GM12878 (cell line): ENCODE measurements at regions not wholly inside any gene's neighbourhood (a gene's known extent, or its start where the extent isn't known, plus 50 kb on each side); places are given as distances from the start of the nearest gene placed in this dataset.

Source experiments
- ATAC-seq: fragments of 200-7000 bp; cut with Tn5 transposase; 3 replicates; pipeline ENCODE4 v1.9.1; 2020; ENCODE audit warnings: mild to moderate bottlenecking, moderate library complexity
- BruUV-seq: library from RNA; stranded (reverse); fragments of 400-500 nt; replicated peaks from 2 replicates; lab custom pipeline; 2021; lab: Mats Ljungman, UMichigan
- CTCF ChIA-PET: fragments of 300-600 bp; sonication (Branson Sonifier 250); formaldehyde crosslinking; extraction: SDS; loops from one replicate; lab custom pipeline; 2021; ENCODE audit warnings: inconsistent platforms; lab: Yijun Ruan, JAX
- POLR2A ChIA-PET: fragments of 350-600 bp; formaldehyde crosslinking; extraction: SDS; loops from one replicate; lab custom pipeline; 2021; ENCODE audit warnings: inconsistent platforms; lab: Charles Lee
- RAD21 ChIA-PET: fragments of 300-600 bp; sonication (Branson Sonifier 250); formaldehyde crosslinking; loops from one replicate; lab custom pipeline; 2023; ENCODE audit warnings: antibody characterized with exemption; ENCODE audit not compliant: unreplicated experiment; lab: Charles Lee
- SMC1A ChIA-PET: fragments of 300-600 bp; sonication (Branson Sonifier 250); formaldehyde crosslinking; loops from one replicate; lab custom pipeline; 2023; ENCODE audit not compliant: unreplicated experiment, uncharacterized antibody; lab: Charles Lee
- DNase-seq: peaks from one replicate; pipeline ENCODE4 v3.0.0-alpha.2; 2011; ENCODE audit warnings: low read depth, low spot score
- FAIRE-seq: peaks from 3 replicates; lab custom pipeline; 2011; peaks lifted over from hg19 to GRCh38; lab: Jason Lieb, UNC
- H2AFZ ChIP-seq: 2 replicates; pipeline ENCODE4 v1.6.0; 2011; ENCODE audit warnings: low read depth, low read length, control low read depth; ENCODE audit not compliant: control insufficient read depth
- H3K27ac ChIP-seq: 2 replicates; pipeline ENCODE4 v1.5.1; 2011; ENCODE audit warnings: control low read depth; ENCODE audit not compliant: control insufficient read depth, insufficient read depth
- H3K27me3 ChIP-seq, 2 experiments: replicated peaks in 1 of 2; 2 replicates each; pipeline versions ENCODE4 v1.6.0 to v1.6.1; 2011; ENCODE audit warnings: low read length in 1 of 2; ENCODE audit not compliant: control insufficient read depth in 2 of 2, insufficient read depth in 2 of 2
- H3K36me3 ChIP-seq, 2 experiments: 2 replicates each; pipeline ENCODE4 v1.5.1; 2011; ENCODE audit warnings: low read length in 1 of 2; ENCODE audit not compliant: control insufficient read depth in 2 of 2, insufficient read depth in 2 of 2
- H3K4me1 ChIP-seq: 2 replicates; pipeline ENCODE4 v1.6.1; 2011; ENCODE audit warnings: mild to moderate bottlenecking, low read length, moderate library complexity, mixed read lengths; ENCODE audit not compliant: control insufficient read depth, insufficient read depth
- H3K4me2 ChIP-seq: 2 replicates; pipeline ENCODE4 v1.6.0; 2011; ENCODE audit warnings: control low read depth; ENCODE audit not compliant: control insufficient read depth, insufficient read depth
- H3K4me3 ChIP-seq: fragments of 200-600 bp; sonication (generic); 2 replicates; pipeline ENCODE4 v1.5.1; 2016
- H3K79me2 ChIP-seq: 2 replicates; pipeline ENCODE4 v1.6.0; 2011; ENCODE audit warnings: low read length; ENCODE audit not compliant: control insufficient read depth, insufficient read depth
- H3K9ac ChIP-seq: 2 replicates; pipeline ENCODE4 v1.8.0; 2011; ENCODE audit warnings: low read length, control low read depth, mixed read lengths; ENCODE audit not compliant: control insufficient read depth, insufficient read depth
- H3K9me3 ChIP-seq: replicated peaks from 3 replicates; pipeline ENCODE4 v1.5.1; 2011; ENCODE audit warnings: mild to moderate bottlenecking, low read length; ENCODE audit not compliant: control insufficient read depth, insufficient read depth
- H4K20me1 ChIP-seq: 2 replicates; pipeline ENCODE4 v1.6.0; 2011; ENCODE audit not compliant: control insufficient read depth, insufficient read depth
- CEBPB ChIP-seq, 2 experiments: fragments of 150-350 bp in 1 of 2; IDR thresholded peaks; 2 replicates each; pipeline ENCODE4 v1.6.1; 2012 to 2014; ENCODE audit warnings: low read depth in 2 of 2, low read length in 2 of 2, borderline replicate concordance in 1 of 2, inconsistent platforms in 1 of 2
- EGR1 ChIP-seq, 2 experiments: IDR thresholded peaks; 1 replicate in 1 of 2; 2 replicates in 1 of 2; pipeline ENCODE4 v1.6.1; 2011 to 2012; ENCODE audit warnings: low read depth in 2 of 2, low read length in 2 of 2, borderline replicate concordance in 1 of 2, mild to moderate bottlenecking in 1 of 2, moderate library complexity in 1 of 2
- EP300 ChIP-seq, 2 experiments: fragments of 150-350 bp in 1 of 2; IDR thresholded peaks; 2 replicates each; pipeline ENCODE4 v1.6.1; 2011 to 2012; ENCODE audit warnings: low read depth in 2 of 2, low read length in 2 of 2, borderline replicate concordance in 1 of 2, improper control_type of control experiment in 1 of 2, inconsistent platforms in 1 of 2; ENCODE audit not compliant: control insufficient read depth in 1 of 2
- FOXM1 ChIP-seq: IDR thresholded peaks from 2 replicates; pipeline ENCODE4 v1.6.1; 2012; ENCODE audit warnings: low read depth, mild to moderate bottlenecking, inconsistent platforms, low read length, moderate library complexity
- HDGF ChIP-seq: fragments of 450-650 bp; IDR thresholded peaks from 2 replicates; pipeline ENCODE4 v1.6.1; 2016; ENCODE audit warnings: antibody characterized with exemption
- MYB ChIP-seq: fragments of 150-350 bp; IDR thresholded peaks from 2 replicates; pipeline ENCODE4 v1.6.1; 2014; ENCODE audit warnings: mild to moderate bottlenecking, low read depth, low read length, borderline replicate concordance
- PKNOX1 ChIP-seq: fragments of 450-650 bp; IDR thresholded peaks from 2 replicates; pipeline ENCODE4 v1.6.1; 2016; ENCODE audit warnings: mild to moderate bottlenecking
- PML ChIP-seq: IDR thresholded peaks from 2 replicates; pipeline ENCODE4 v1.6.1; 2012; ENCODE audit warnings: low read length, inconsistent platforms
- RBBP5 ChIP-seq: fragments of 200-600 bp; sonication (generic); conservative IDR thresholded peaks from 2 replicates; pipeline ENCODE4 v1.6.1; 2016
- RELB ChIP-seq: fragments of 450-650 bp; IDR thresholded peaks from 2 replicates; pipeline ENCODE4 v1.6.1; 2017; ENCODE audit warnings: low read depth, mild to moderate bottlenecking, moderate library complexity
- STAT3 ChIP-seq: IDR thresholded peaks from 2 replicates; pipeline ENCODE4 v1.6.1; 2011; ENCODE audit warnings: low read depth, low read length, improper control_type of control experiment
- ZNF24 ChIP-seq: fragments of 450-650 bp; IDR thresholded peaks from 2 replicates; pipeline ENCODE4 v1.6.1; 2017; ENCODE audit warnings: antibody characterized with exemption, mild to moderate bottlenecking
- WGBS: methylation state at CpG from one replicate; pipeline ENCODE4 v1.1.6; 2016; ENCODE audit warnings: low lambda C conversion rate; ENCODE audit not compliant: insufficient replicate concordance, insufficient coverage; ENCODE audit errors: missing lambda C conversion rate; 5-methylcytosine and 5-hydroxymethylcytosine counted together
- in situ Hi-C: fragments of 300-500 bp; cut with MboI; formaldehyde crosslinking; loops from 9 replicates; pipeline ENCODE4 v1.14.3; 2018; ENCODE audit warnings: mixed read lengths
- intact Hi-C: fragments of 100-400 bp; cut with micrococcal nuclease; formaldehyde crosslinking; loops from one replicate; pipeline ENCODE4 v1.14.2; 2022; ENCODE audit not compliant: unreplicated experiment
- TF ChIP-seq, protein P1 (sequence below): fragments of 450-650 bp; IDR thresholded peaks from 2 replicates; pipeline ENCODE4 v1.6.1; 2017; ENCODE audit warnings: mild to moderate bottlenecking, moderate library complexity
- TF ChIP-seq, protein P2 (sequence below): fragments of 150-350 bp; IDR thresholded peaks from 2 replicates; pipeline ENCODE4 v1.6.1; 2016; ENCODE audit warnings: low read depth, low read length

DNA sequence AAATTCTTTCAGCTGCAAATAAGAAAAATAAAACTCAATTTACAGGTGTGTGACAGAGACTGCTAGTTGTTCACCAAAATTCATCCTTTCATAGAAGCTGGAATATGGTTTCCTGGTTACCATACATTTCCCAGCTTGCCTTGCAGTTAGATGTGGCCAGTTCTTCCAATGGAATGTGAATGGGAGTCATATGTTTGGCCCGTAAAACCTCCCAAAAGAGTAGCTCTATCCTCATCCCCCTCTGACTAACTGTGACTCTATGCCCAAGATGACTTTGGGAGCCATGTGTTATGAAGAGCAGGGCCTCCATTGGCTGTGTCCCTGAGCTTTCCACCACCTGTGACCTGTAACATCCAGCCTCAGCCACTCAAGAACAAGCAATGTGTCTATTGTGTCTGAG, 90.6 kb upstream of the NGF start:
- ChIA-PET RAD21 (no interaction called here), CTCF (no interaction called here), SMC1A (interaction anchor here (1.1 kb wide), 1 partner anchor 19 kb away, joined by 3 read pairs; no protein-coding TSS in a partner anchor), POLR2A (no interaction called here)
- in situ Hi-C loops (loop anchor here (10.0 kb wide), 1 partner anchor 56 kb away; no protein-coding TSS in a partner anchor), intact Hi-C loops (no loop called here)
- Histone ChIP-seq H3K4me1 (no peaks in the 10 kb centered on the region), H3K9me3 (no peaks in the 10 kb centered on the region), H3K36me3 (no peaks in the 10 kb centered on the region), H4K20me1 (no peaks in the 10 kb centered on the region), H3K4me2 (no peak overlapping the region), H3K27ac (no peak overlapping the region), H2AFZ (no peak overlapping the region), H3K27me3 (no peaks in the 10 kb centered on the region), H3K79me2 (no peaks in the 10 kb centered on the region), H3K9ac (no peak overlapping the region), H3K4me3 (no peak overlapping the region)
- WGBS, result 0% methylated on average over 1 of the region's 1 CpG
- BruUV-seq, result no TSS peak
- no peak for DNase-seq
- no peak for FAIRE-seq
- ATAC-seq, result no peak
- TF ChIP-seq RELB (no peak), PML (no peak), STAT3 (no peak), PKNOX1 (no peak), EP300 (IDR thresholded peaks at IDR 0.05; ENCODE audit: borderline replicate concordance in 1 of 2, control insufficient read depth in 1 of 2, low read depth in 2 of 2, low read length in 2 of 2) (no peak), EGR1 (IDR thresholded peaks at IDR 0.05; ENCODE audit: borderline replicate concordance in 1 of 2, low read depth in 2 of 2, low read length in 2 of 2) (no peak), HDGF (no peak), MYB (no peak), RBBP5 (no peak), ZNF24 (no peak), CEBPB (IDR thresholded peaks at IDR 0.05; ENCODE audit: borderline replicate concordance in 1 of 2, low read depth in 2 of 2, low read length in 2 of 2) (no peak), FOXM1 (no peak)
- TF ChIP-seq, protein P1, sequence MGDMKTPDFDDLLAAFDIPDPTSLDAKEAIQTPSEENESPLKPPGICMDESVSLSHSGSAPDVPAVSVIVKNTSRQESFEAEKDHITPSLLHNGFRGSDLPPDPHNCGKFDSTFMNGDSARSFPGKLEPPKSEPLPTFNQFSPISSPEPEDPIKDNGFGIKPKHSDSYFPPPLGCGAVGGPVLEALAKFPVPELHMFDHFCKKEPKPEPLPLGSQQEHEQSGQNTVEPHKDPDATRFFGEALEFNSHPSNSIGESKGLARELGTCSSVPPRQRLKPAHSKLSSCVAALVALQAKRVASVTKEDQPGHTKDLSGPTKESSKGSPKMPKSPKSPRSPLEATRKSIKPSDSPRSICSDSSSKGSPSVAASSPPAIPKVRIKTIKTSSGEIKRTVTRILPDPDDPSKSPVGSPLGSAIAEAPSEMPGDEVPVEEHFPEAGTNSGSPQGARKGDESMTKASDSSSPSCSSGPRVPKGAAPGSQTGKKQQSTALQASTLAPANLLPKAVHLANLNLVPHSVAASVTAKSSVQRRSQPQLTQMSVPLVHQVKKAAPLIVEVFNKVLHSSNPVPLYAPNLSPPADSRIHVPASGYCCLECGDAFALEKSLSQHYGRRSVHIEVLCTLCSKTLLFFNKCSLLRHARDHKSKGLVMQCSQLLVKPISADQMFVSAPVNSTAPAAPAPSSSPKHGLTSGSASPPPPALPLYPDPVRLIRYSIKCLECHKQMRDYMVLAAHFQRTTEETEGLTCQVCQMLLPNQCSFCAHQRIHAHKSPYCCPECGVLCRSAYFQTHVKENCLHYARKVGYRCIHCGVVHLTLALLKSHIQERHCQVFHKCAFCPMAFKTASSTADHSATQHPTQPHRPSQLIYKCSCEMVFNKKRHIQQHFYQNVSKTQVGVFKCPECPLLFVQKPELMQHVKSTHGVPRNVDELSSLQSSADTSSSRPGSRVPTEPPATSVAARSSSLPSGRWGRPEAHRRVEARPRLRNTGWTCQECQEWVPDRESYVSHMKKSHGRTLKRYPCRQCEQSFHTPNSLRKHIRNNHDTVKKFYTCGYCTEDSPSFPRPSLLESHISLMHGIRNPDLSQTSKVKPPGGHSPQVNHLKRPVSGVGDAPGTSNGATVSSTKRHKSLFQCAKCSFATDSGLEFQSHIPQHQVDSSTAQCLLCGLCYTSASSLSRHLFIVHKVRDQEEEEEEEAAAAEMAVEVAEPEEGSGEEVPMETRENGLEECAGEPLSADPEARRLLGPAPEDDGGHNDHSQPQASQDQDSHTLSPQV, result no peak
- TF ChIP-seq, protein P2, sequence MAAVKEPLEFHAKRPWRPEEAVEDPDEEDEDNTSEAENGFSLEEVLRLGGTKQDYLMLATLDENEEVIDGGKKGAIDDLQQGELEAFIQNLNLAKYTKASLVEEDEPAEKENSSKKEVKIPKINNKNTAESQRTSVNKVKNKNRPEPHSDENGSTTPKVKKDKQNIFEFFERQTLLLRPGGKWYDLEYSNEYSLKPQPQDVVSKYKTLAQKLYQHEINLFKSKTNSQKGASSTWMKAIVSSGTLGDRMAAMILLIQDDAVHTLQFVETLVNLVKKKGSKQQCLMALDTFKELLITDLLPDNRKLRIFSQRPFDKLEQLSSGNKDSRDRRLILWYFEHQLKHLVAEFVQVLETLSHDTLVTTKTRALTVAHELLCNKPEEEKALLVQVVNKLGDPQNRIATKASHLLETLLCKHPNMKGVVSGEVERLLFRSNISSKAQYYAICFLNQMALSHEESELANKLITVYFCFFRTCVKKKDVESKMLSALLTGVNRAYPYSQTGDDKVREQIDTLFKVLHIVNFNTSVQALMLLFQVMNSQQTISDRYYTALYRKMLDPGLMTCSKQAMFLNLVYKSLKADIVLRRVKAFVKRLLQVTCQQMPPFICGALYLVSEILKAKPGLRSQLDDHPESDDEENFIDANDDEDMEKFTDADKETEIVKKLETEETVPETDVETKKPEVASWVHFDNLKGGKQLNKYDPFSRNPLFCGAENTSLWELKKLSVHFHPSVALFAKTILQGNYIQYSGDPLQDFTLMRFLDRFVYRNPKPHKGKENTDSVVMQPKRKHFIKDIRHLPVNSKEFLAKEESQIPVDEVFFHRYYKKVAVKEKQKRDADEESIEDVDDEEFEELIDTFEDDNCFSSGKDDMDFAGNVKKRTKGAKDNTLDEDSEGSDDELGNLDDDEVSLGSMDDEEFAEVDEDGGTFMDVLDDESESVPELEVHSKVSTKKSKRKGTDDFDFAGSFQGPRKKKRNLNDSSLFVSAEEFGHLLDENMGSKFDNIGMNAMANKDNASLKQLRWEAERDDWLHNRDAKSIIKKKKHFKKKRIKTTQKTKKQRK, result no peak
